Neural cell (in vitro differentiated cells): ENCODE measurements at regions not wholly inside any gene's neighbourhood (a gene's known extent, or its start where the extent isn't known, plus 50 kb on each side); places are given as distances from the start of the nearest gene placed in this dataset.

ENCODE experiments used
- H2AFZ ChIP-seq: fragments of 200-600, 300-800 bp; sonication (generic), shearing (Covaris generic); 2 replicates; pipeline ENCODE4 v1.6.0; 2014; ENCODE audit warnings: low read depth, mild to moderate bottlenecking, antibody characterized with exemption, low read length, moderate library complexity
- H3F3A ChIP-seq: fragments of 200-600 bp; shearing (Covaris generic); 2 replicates; pipeline ENCODE4 v1.6.1; 2016; ENCODE audit warnings: mild to moderate bottlenecking, moderate library complexity, mixed read lengths, antibody characterized with exemption, low read length; ENCODE audit not compliant: insufficient read depth, poor library complexity, severe bottlenecking
- H3K27ac ChIP-seq: fragments of 200-600, 300-800 bp; sonication (generic), shearing (Covaris generic); 2 replicates; pipeline ENCODE4 v1.5.1; 2014; ENCODE audit warnings: mild to moderate bottlenecking, low read length, moderate library complexity
- H3K27me3 ChIP-seq: fragments of 300-800, 200-600 bp; sonication (generic), shearing (Covaris generic); 2 replicates; pipeline ENCODE4 v1.6.0; 2014; ENCODE audit warnings: mild to moderate bottlenecking, low read depth, low read length, moderate library complexity; ENCODE audit not compliant: insufficient read depth
- H3K36me3 ChIP-seq: fragments of 300-800, 200-600 bp; sonication (generic), shearing (Covaris generic); 2 replicates; pipeline ENCODE4 v1.5.1; 2014; ENCODE audit warnings: mild to moderate bottlenecking, antibody characterized with exemption, low read length, moderate library complexity; ENCODE audit not compliant: insufficient read depth
- H3K4me2 ChIP-seq: fragments of 300-800, 200-600 bp; sonication (generic), shearing (Covaris generic); 2 replicates; pipeline ENCODE4 v1.6.0; 2014; ENCODE audit warnings: mild to moderate bottlenecking, low read length
- H3K4me3 ChIP-seq: fragments of 300-800, 200-600 bp; sonication (generic), shearing (Covaris generic); 2 replicates; pipeline ENCODE4 v1.5.1; 2014; ENCODE audit warnings: mild to moderate bottlenecking, low read length, moderate library complexity
- H3K79me2 ChIP-seq: fragments of 200-600 bp; shearing (Covaris generic); replicated peaks from 2 replicates; pipeline ENCODE4 v1.6.0; 2014; ENCODE audit warnings: mild to moderate bottlenecking, low read length, moderate library complexity; ENCODE audit not compliant: insufficient read depth
- H3K9ac ChIP-seq: fragments of 300-800, 200-600 bp; sonication (generic), shearing (Covaris generic); 2 replicates; pipeline ENCODE4 v1.6.1; 2016; ENCODE audit warnings: mild to moderate bottlenecking, low read length, mixed read lengths
- H3K9me2 ChIP-seq: fragments of 200-600 bp; shearing (Covaris generic); 2 replicates; pipeline ENCODE4 v1.6.1; 2016; ENCODE audit warnings: mild to moderate bottlenecking, low read length, mixed read lengths; ENCODE audit not compliant: insufficient read depth
- H3K9me3 ChIP-seq: fragments of 200-600, 300-800 bp; sonication (generic), shearing (Covaris generic); 2 replicates; pipeline ENCODE4 v1.6.1; 2016; ENCODE audit warnings: mild to moderate bottlenecking, mixed run types, low read length, moderate library complexity, mixed read lengths
- H4K20me1 ChIP-seq: fragments of 200-600 bp; shearing (Covaris generic); 2 replicates; pipeline ENCODE4 v1.6.1; 2016; ENCODE audit warnings: mild to moderate bottlenecking, mixed run types; ENCODE audit not compliant: insufficient read depth
- CTCF ChIP-seq: fragments of 450-650 bp; IDR thresholded peaks from 2 replicates; pipeline ENCODE4 v1.5.1; 2014; ENCODE audit warnings: antibody characterized with exemption, mild to moderate bottlenecking, moderate library complexity; ENCODE audit not compliant: poor library complexity, severe bottlenecking
- EP300 ChIP-seq: fragments of 450-650 bp; conservative IDR thresholded peaks from 2 replicates; pipeline ENCODE4 v1.6.1; 2014; ENCODE audit warnings: antibody characterized with exemption, mild to moderate bottlenecking, moderate library complexity; ENCODE audit not compliant: poor library complexity, severe bottlenecking
- EZH2 ChIP-seq: fragments of 200-600, 300-800 bp; shearing (Covaris generic), sonication (generic); IDR thresholded peaks from 2 replicates; pipeline ENCODE4 v1.6.1; 2014; ENCODE audit warnings: antibody characterized with exemption, low read length, borderline replicate concordance, mild to moderate bottlenecking; ENCODE audit not compliant: insufficient read depth, poor library complexity, severe bottlenecking
- MXI1 ChIP-seq: fragments of 450-650 bp; conservative IDR thresholded peaks from 2 replicates; pipeline ENCODE4 v1.6.1; 2014; ENCODE audit warnings: antibody characterized with exemption, mild to moderate bottlenecking; ENCODE audit not compliant: poor library complexity, severe bottlenecking
- POLR2AphosphoS5 ChIP-seq: IDR thresholded peaks from 2 replicates; pipeline ENCODE4 v1.6.1; 2012
- RAD21 ChIP-seq: fragments of 450-650 bp; conservative IDR thresholded peaks from 2 replicates; pipeline ENCODE4 v1.6.1; 2014; ENCODE audit warnings: antibody characterized with exemption, mild to moderate bottlenecking, moderate library complexity
- REST ChIP-seq: IDR thresholded peaks from 2 replicates; pipeline ENCODE4 v1.6.1; 2012; ENCODE audit warnings: borderline replicate concordance
- SMC3 ChIP-seq: fragments of 450-650 bp; conservative IDR thresholded peaks from 2 replicates; pipeline ENCODE4 v1.6.1; 2014; ENCODE audit warnings: antibody characterized with exemption, mild to moderate bottlenecking, moderate library complexity; ENCODE audit not compliant: poor library complexity
- TAF1 ChIP-seq: IDR thresholded peaks from 2 replicates; pipeline ENCODE4 v1.6.1; 2012; ENCODE audit warnings: low read depth

- H3K9ac ChIP-seq = no peak overlapping the region
- no peaks in the 10 kb centered on the region for H3F3A ChIP-seq
- no peak overlapping the region for H3K27ac ChIP-seq
- no peak overlapping the region for H3K4me2 ChIP-seq
- no peaks in the 10 kb centered on the region for H3K27me3 ChIP-seq
- H3K36me3 ChIP-seq = no peaks in the 10 kb centered on the region
- H3K79me2 ChIP-seq = no peaks in the 10 kb centered on the region
- H2AFZ ChIP-seq = no peak overlapping the region
- no peaks in the 10 kb centered on the region for H4K20me1 ChIP-seq
- no peak overlapping the region for H3K4me3 ChIP-seq
- TF ChIP-seq SMC3 (no peak), POLR2AphosphoS5 (no peak), REST (no peak), EP300 (no peak), TAF1 (no peak), CTCF (no peak), EZH2 (no peak), RAD21 (no peak), MXI1 (no peak)
- no peaks in the 10 kb centered on the region for H3K9me3 ChIP-seq
- H3K9me2 ChIP-seq = no peaks in the 10 kb centered on the region
Measured at GRCh38 chr1:36612121-36612520, 129.4 kb upstream of the CSF3R start.

- Histone ChIP-seq H3K4me2 (no peak overlapping the region), H3K36me3 (no peaks in the 10 kb centered on the region), H3K27me3 (no peaks in the 10 kb centered on the region), H4K20me1 (no peaks in the 10 kb centered on the region), H3K9me3 (no peaks in the 10 kb centered on the region), H3K79me2 (no peaks in the 10 kb centered on the region), H3F3A (no peaks in the 10 kb centered on the region), H3K27ac (no peak overlapping the region), H3K9me2 (no peaks in the 10 kb centered on the region), H3K9ac (no peak overlapping the region), H2AFZ (no peak overlapping the region), H3K4me3 (no peak overlapping the region)
- TF ChIP-seq RAD21 (peak; percentile 67), MXI1 (no peak), SMC3 (peak; percentile 66), CTCF (peak; percentile 63)
Measured at GRCh38 chr1:36609241-36610027, 126.7 kb upstream of the CSF3R start.
